ENCODE measurements at regions not wholly inside any gene's neighbourhood (a gene's known extent, or its start where the extent isn't known, plus 50 kb on each side); places are given as distances from the start of the nearest gene placed in this dataset.

- peak; percentile 74 for TF ChIP-seq CTCF (CRISPR knock-in tag; IDR thresholded peaks at IDR 0.05)
- TF ChIP-seq ZNF10 (CRISPR knock-in tag; IDR thresholded peaks at IDR 0.05; ENCODE audit: borderline replicate concordance, low read depth) = no peak
- peak; percentile 45 for TF ChIP-seq SOX13 (IDR thresholded peaks at IDR 0.05)
- TF ChIP-seq SOX13 (CRISPR knock-in tag; conservative IDR thresholded peaks at IDR 0.05 in 1 of 2, IDR thresholded peaks at IDR 0.05 in 1 of 2) = peak in 1 of 2 experiments; percentile 81; a peak in 1 of 4 replicates
- no peak for TF ChIP-seq ATF2 (CRISPR knock-in tag; IDR thresholded peaks at IDR 0.05)
- TF ChIP-seq BRCA1 (CRISPR knock-in tag; IDR thresholded peaks at IDR 0.05) = no peak
- TF ChIP-seq MED13 (CRISPR knock-in tag; IDR thresholded peaks at IDR 0.05) = no peak
- TF ChIP-seq ZNF253 (CRISPR knock-in tag; IDR thresholded peaks at IDR 0.05; ENCODE audit: borderline replicate concordance) = no peak
- no peak for TF ChIP-seq DR1 (CRISPR knock-in tag; IDR thresholded peaks at IDR 0.05)
- no peak for TF ChIP-seq ZNF737 (CRISPR knock-in tag; IDR thresholded peaks at IDR 0.05; ENCODE audit: borderline replicate concordance)
- 0 out of 2 replicates have a peak, but pooled peaks have one; percentile 11 for TF ChIP-seq GTF2F1 (IDR thresholded peaks at IDR 0.05; ENCODE audit: low read length)
- TF ChIP-seq RBAK (CRISPR knock-in tag; IDR thresholded peaks at IDR 0.05) = no peak
- TF ChIP-seq MIXL1 (CRISPR knock-in tag; IDR thresholded peaks at IDR 0.05) = no peak
- TF ChIP-seq MTA1 (CRISPR knock-in tag; IDR thresholded peaks at IDR 0.05; ENCODE audit: borderline replicate concordance) = 0 out of 2 replicates have a peak, but pooled peaks have one; percentile 4
- TF ChIP-seq GLI4 (CRISPR knock-in tag; IDR thresholded peaks at IDR 0.05; ENCODE audit: borderline replicate concordance) = no peak
- TF ChIP-seq HNF4A (CRISPR knock-in tag; IDR thresholded peaks at IDR 0.05) = peak; percentile 87
- no peak for TF ChIP-seq NR3C1 (CRISPR knock-in tag; IDR thresholded peaks at IDR 0.05)
- no peak for TF ChIP-seq ZSCAN25 (CRISPR knock-in tag; IDR thresholded peaks at IDR 0.05)
- TF ChIP-seq BCL3 (CRISPR knock-in tag; IDR thresholded peaks at IDR 0.05) = no peak
- TF ChIP-seq BATF2 (CRISPR knock-in tag; IDR thresholded peaks at IDR 0.05) = no peak
- TF ChIP-seq ZNF749 (CRISPR knock-in tag; IDR thresholded peaks at IDR 0.05; ENCODE audit: borderline replicate concordance) = no peak
- TF ChIP-seq DNMT3B (CRISPR knock-in tag; conservative IDR thresholded peaks at IDR 0.05) = no peak
- TF ChIP-seq NFYB (CRISPR knock-in tag; IDR thresholded peaks at IDR 0.05) = no peak; the same call in 1 of the 2 replicates
- TF ChIP-seq SOX6 (IDR thresholded peaks at IDR 0.05) = no peak
- TF ChIP-seq SOX6 (CRISPR knock-in tag; IDR thresholded peaks at IDR 0.05) = peak; percentile 90
- TF ChIP-seq PCBP1 (IDR thresholded peaks at IDR 0.05; ENCODE audit: borderline replicate concordance, low read depth, low read length) = no peak
These were observed 124.4 kb upstream of the RNF32 start (continued) for GRCh38 chr7:156515911-156516790.

All from HepG2 (cell line).